Ovary (tissue), 3 donors: ENCODE measurements at regions not wholly inside any gene's neighbourhood (a gene's known extent, or its start where the extent isn't known, plus 50 kb on each side); places are given as distances from the start of the nearest gene placed in this dataset.

Experiments used
- POLR2A ChIP-seq: fragments of 450-650 bp; IDR thresholded peaks from one replicate; pipeline ENCODE4 v1.6.1; 2017; ENCODE audit warnings: antibody characterized with exemption, mild to moderate bottlenecking, moderate library complexity
- TF ChIP-seq, protein P1 (sequence below), 3 donors: fragments of 450-650 bp in 2 of 3; fragments of 200-600 bp in 1 of 3; IDR thresholded peaks; one replicate each; pipeline versions ENCODE4 v1.5.1 to v1.8.0; 2016 to 2022; ENCODE audit warnings: antibody characterized with exemption in 3 of 3, mild to moderate bottlenecking in 1 of 3
- donor health status: DM: no; HTN: no; CAD: no.

- TF ChIP-seq, protein P1, sequence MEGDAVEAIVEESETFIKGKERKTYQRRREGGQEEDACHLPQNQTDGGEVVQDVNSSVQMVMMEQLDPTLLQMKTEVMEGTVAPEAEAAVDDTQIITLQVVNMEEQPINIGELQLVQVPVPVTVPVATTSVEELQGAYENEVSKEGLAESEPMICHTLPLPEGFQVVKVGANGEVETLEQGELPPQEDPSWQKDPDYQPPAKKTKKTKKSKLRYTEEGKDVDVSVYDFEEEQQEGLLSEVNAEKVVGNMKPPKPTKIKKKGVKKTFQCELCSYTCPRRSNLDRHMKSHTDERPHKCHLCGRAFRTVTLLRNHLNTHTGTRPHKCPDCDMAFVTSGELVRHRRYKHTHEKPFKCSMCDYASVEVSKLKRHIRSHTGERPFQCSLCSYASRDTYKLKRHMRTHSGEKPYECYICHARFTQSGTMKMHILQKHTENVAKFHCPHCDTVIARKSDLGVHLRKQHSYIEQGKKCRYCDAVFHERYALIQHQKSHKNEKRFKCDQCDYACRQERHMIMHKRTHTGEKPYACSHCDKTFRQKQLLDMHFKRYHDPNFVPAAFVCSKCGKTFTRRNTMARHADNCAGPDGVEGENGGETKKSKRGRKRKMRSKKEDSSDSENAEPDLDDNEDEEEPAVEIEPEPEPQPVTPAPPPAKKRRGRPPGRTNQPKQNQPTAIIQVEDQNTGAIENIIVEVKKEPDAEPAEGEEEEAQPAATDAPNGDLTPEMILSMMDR (IDR thresholded peaks at IDR 0.05), result no peak
- TF ChIP-seq POLR2A, result no peak
Observed at GRCh38 chr10:94092848-94093247, 99.1 kb downstream of the PLCE1 start.
